HCT116 (cell line): ENCODE measurements at regions not wholly inside any gene's neighbourhood (a gene's known extent, or its start where the extent isn't known, plus 50 kb on each side); places are given as distances from the start of the nearest gene placed in this dataset.
A peak's percentile ranks its signal among the peaks of the same experiment; 100 is the strongest.

ENCODE experiments used
- ATAC-seq: fragments of 200-7000 bp; cut with Tn5 transposase; 2 replicates; pipeline ENCODE4 v1.9.1; 2020; ENCODE audit warnings: mild to moderate bottlenecking, moderate library complexity
- BruUV-seq: library from RNA; stranded (reverse); fragments of 400-500 nt; replicated peaks from 2 replicates; lab custom pipeline; 2021; lab: Mats Ljungman, UMichigan
- CTCF ChIA-PET: fragments of 300-600 bp; sonication (Branson Sonifier 250); formaldehyde crosslinking; loops from one replicate; lab custom pipeline; 2021; ENCODE audit warnings: antibody characterized with exemption; lab: Charles Lee
- POLR2A ChIA-PET: fragments of 300-600, 350-600 bp; sonication (Branson Sonifier 250); formaldehyde crosslinking; loops from one replicate; lab custom pipeline; 2021; ENCODE audit warnings: antibody characterized with exemption; lab: Charles Lee
- RAD21 ChIA-PET, 2 experiments: fragments of 300-600 bp; sonication (Branson Sonifier 250); formaldehyde crosslinking; loops; one replicate each; lab custom pipeline; 2023; ENCODE audit warnings: low total read pairs in 2 of 2; ENCODE audit not compliant: uncharacterized antibody in 2 of 2, unreplicated experiment in 2 of 2, low non-redundant PET in 1 of 2; lab: Charles Lee
- DNase-seq: peaks from one replicate; pipeline ENCODE4 v3.0.0-alpha.2; 2010; ENCODE audit warnings: low read depth, low spot score
- H2AFZ ChIP-seq: fragments of 200-600 bp; shearing (Covaris generic), sonication (generic); 2 replicates; pipeline ENCODE4 v1.6.1; 2017; ENCODE audit warnings: low read depth, mixed run types, mixed read lengths, antibody characterized with exemption, low read length; ENCODE audit not compliant: poor library complexity, severe bottlenecking
- H3K27ac ChIP-seq: 2 replicates; pipeline ENCODE4 v1.5.1; 2012; ENCODE audit warnings: low read depth, low read length
- H3K27me3 ChIP-seq: fragments of 200-600 bp; sonication (generic); 2 replicates; pipeline ENCODE4 v1.6.1; 2016; ENCODE audit warnings: mixed run types, low read length, mixed read lengths; ENCODE audit not compliant: insufficient read depth
- H3K36me3 ChIP-seq, 2 experiments: fragments of 200-500 bp in 1 of 2; fragments of 200-600 bp in 1 of 2; sonication (Bioruptor generic) in 1 of 2; sonication (generic) in 1 of 2; 2 replicates each; pipeline versions ENCODE4 v1.5.1 to v1.6.1; 2014 to 2016; ENCODE audit warnings: low read length in 2 of 2, inconsistent platforms in 1 of 2, mixed read lengths in 1 of 2, mixed run types in 1 of 2; ENCODE audit not compliant: insufficient read depth in 2 of 2, control insufficient read depth in 1 of 2
- H3K4me1 ChIP-seq, 2 experiments: fragments of 200-600 bp in 1 of 2; sonication (generic) in 1 of 2; 2 replicates each; pipeline versions ENCODE4 v1.5.1 to v1.6.1; 2012 to 2017; ENCODE audit warnings: low read length in 2 of 2, inconsistent platforms in 1 of 2, mild to moderate bottlenecking in 1 of 2, mixed read lengths in 1 of 2, mixed run types in 1 of 2, moderate library complexity in 1 of 2; ENCODE audit not compliant: insufficient read depth in 2 of 2, control insufficient read depth in 1 of 2
- H3K4me2 ChIP-seq: fragments of 200-600 bp; sonication (generic); 2 replicates; pipeline ENCODE4 v1.6.1; 2017; ENCODE audit warnings: mixed run types, low read length, mixed read lengths
- H3K4me3 ChIP-seq, 2 experiments: fragments of 200-600 bp in 1 of 2; sonication (generic) in 1 of 2; replicated peaks in 1 of 2; 2 replicates each; pipeline ENCODE4 v1.5.1; 2011 to 2016; ENCODE audit warnings: low read length in 2 of 2, control low read depth in 1 of 2, low read depth in 1 of 2, mild to moderate bottlenecking in 1 of 2, mixed read lengths in 1 of 2, mixed run types in 1 of 2
- H3K79me2 ChIP-seq: fragments of 200-600 bp; sonication (generic); 2 replicates; pipeline ENCODE4 v1.6.1; 2017; ENCODE audit warnings: mild to moderate bottlenecking, mixed run types, low read length, moderate library complexity, mixed read lengths; ENCODE audit not compliant: insufficient read depth
- H3K9ac ChIP-seq: fragments of 200-600 bp; sonication (generic); 2 replicates; pipeline ENCODE4 v1.6.1; 2016; ENCODE audit warnings: low read length, mixed read lengths
- H3K9me2 ChIP-seq: fragments of 200-600 bp; sonication (generic), shearing (Covaris generic); 2 replicates; pipeline ENCODE4 v1.6.1; 2017; ENCODE audit warnings: mixed run types, mild to moderate bottlenecking, moderate library complexity; ENCODE audit not compliant: insufficient read depth
- H3K9me3 ChIP-seq, 2 experiments: fragments of 200-500 bp in 1 of 2; fragments of 200-600 bp in 1 of 2; sonication (Bioruptor generic) in 1 of 2; sonication (generic) in 1 of 2; 2 replicates each; pipeline ENCODE4 v1.6.1; 2014 to 2017; ENCODE audit warnings: low read length in 2 of 2, mixed read lengths in 2 of 2, inconsistent platforms in 1 of 2, low read depth in 1 of 2, mild to moderate bottlenecking in 1 of 2, mixed run types in 1 of 2, moderate library complexity in 1 of 2; ENCODE audit not compliant: control insufficient read depth in 1 of 2, insufficient read depth in 1 of 2
- H4K20me1 ChIP-seq: fragments of 200-600 bp; sonication (generic), shearing (Covaris generic); 2 replicates; pipeline ENCODE4 v1.6.1; 2017; ENCODE audit warnings: mixed run types, mild to moderate bottlenecking, moderate library complexity; ENCODE audit not compliant: insufficient read depth
- CBX3 ChIP-seq: IDR thresholded peaks from 2 replicates; pipeline ENCODE4 v1.6.1; 2012; ENCODE audit warnings: low read depth
- CEBPB ChIP-seq: IDR thresholded peaks from 2 replicates; pipeline ENCODE4 v1.6.1; 2012; ENCODE audit warnings: low read depth
- CTCF ChIP-seq, 3 experiments: fragments of 200-600 bp in 1 of 3; sonication (generic) in 1 of 3; IDR thresholded peaks in 2 of 3; conservative IDR thresholded peaks in 1 of 3; 2 replicates each; pipeline ENCODE4 v1.5.1; 2012 to 2017; ENCODE audit warnings: low read depth in 2 of 3, low read length in 2 of 3, antibody characterized with exemption in 1 of 3, borderline replicate concordance in 1 of 3, control low read depth in 1 of 3, mild to moderate bottlenecking in 1 of 3, mixed read lengths in 1 of 3, mixed run types in 1 of 3, moderate library complexity in 1 of 3; ENCODE audit not compliant: insufficient read depth in 1 of 3
- EGR1 ChIP-seq: IDR thresholded peaks from 2 replicates; pipeline ENCODE4 v1.6.1; 2012; ENCODE audit warnings: low read depth
- ELF1 ChIP-seq: IDR thresholded peaks from 2 replicates; pipeline ENCODE4 v1.6.1; 2012; ENCODE audit warnings: low read depth, borderline replicate concordance
- EZH2 ChIP-seq: fragments of 200-600 bp; sonication (generic); IDR thresholded peaks from 2 replicates; pipeline ENCODE4 v1.6.1; 2017; ENCODE audit warnings: antibody characterized with exemption, mixed run types
- EZH2phosphoT487 ChIP-seq: fragments of 200-600 bp; IDR thresholded peaks from 2 replicates; pipeline ENCODE4 v1.6.1; 2018; ENCODE audit warnings: antibody characterized with exemption, borderline replicate concordance
- FOSL1 ChIP-seq: IDR thresholded peaks from 2 replicates; pipeline ENCODE4 v1.6.1; 2012; ENCODE audit warnings: low read depth
- MAX ChIP-seq: IDR thresholded peaks from 2 replicates; pipeline ENCODE4 v1.6.1; 2012
- POLR2A ChIP-seq: IDR thresholded peaks from 2 replicates; pipeline ENCODE4 v1.7.0; 2011; ENCODE audit warnings: borderline replicate concordance; ENCODE audit not compliant: insufficient read depth, insufficient read length; ENCODE audit errors: extremely low read depth
- POLR2AphosphoS5 ChIP-seq: IDR thresholded peaks from 2 replicates; pipeline ENCODE4 v1.6.1; 2011; ENCODE audit warnings: mild to moderate bottlenecking, low read depth, low read length, moderate library complexity
- RAD21 ChIP-seq: IDR thresholded peaks from 2 replicates; pipeline ENCODE4 v1.6.1; 2012; ENCODE audit warnings: low read depth, mild to moderate bottlenecking
- REST ChIP-seq: IDR thresholded peaks from 2 replicates; pipeline ENCODE4 v1.6.1; 2012; ENCODE audit warnings: low read depth
- SIN3A ChIP-seq: IDR thresholded peaks from 2 replicates; pipeline ENCODE4 v1.6.1; 2012; ENCODE audit warnings: low read depth
- SRF ChIP-seq: IDR thresholded peaks from 2 replicates; pipeline ENCODE4 v1.6.1; 2012; ENCODE audit warnings: low read depth
- TCF7L2 ChIP-seq: IDR thresholded peaks from 2 replicates; pipeline ENCODE4 v1.7.0; 2011; ENCODE audit warnings: borderline replicate concordance, inconsistent platforms; ENCODE audit not compliant: insufficient read depth, insufficient read length; ENCODE audit errors: extremely low read depth
- YY1 ChIP-seq: IDR thresholded peaks from 2 replicates; pipeline ENCODE4 v1.6.1; 2011; ENCODE audit warnings: low read length, low read depth, moderate library complexity, mild to moderate bottlenecking; ENCODE audit not compliant: insufficient replicate concordance; ENCODE audit errors: extremely low read depth
- ZBTB33 ChIP-seq: IDR thresholded peaks from 2 replicates; pipeline ENCODE4 v1.6.1; 2011; ENCODE audit warnings: mild to moderate bottlenecking, low read length, moderate library complexity; ENCODE audit not compliant: insufficient replicate concordance; ENCODE audit errors: extremely low read depth
- ZFX ChIP-seq: fragments of 450-650 bp; IDR thresholded peaks from 2 replicates; pipeline ENCODE4 v1.6.1; 2017
- ZNF274 ChIP-seq: fragments of 200-500 bp; sonication (Bioruptor generic); IDR thresholded peaks from 2 replicates; pipeline ENCODE4 v1.6.1; 2014; ENCODE audit warnings: mild to moderate bottlenecking, low read depth, low read length, inconsistent platforms
- intact Hi-C: fragments of 100-400 bp; cut with micrococcal nuclease; formaldehyde crosslinking; loops from 2 replicates; pipeline ENCODE4 v1.10.0; 2022
- TF ChIP-seq, protein P1 (sequence below): IDR thresholded peaks from 2 replicates; pipeline ENCODE4 v1.6.1; 2012

DNA sequence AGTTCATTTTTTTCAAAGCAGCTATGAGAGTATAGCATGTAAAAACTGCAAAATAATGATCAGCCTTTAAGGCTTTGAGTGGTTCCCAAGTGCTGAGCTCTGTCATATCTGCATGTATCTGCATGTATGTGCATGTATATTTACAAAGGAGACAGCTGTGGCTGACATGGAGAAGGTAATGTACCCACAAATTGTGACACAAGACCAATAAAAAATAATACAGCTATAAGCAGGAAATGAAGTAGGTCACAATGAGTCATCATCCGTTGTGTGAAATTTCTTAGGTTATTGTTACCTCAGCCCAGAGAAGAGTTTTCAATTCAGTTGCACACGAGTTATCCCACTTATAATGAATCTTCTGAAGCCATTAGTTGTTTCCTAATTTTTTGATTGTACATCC lies 60.9 kb upstream of the MED4 start:
- Histone ChIP-seq H2AFZ (peak overlapping the region; percentile 98), H3K79me2 (no peaks in the 10 kb centered on the region), H3K9ac (0 out of 2 replicates have a peak overlapping the region, but pooled peaks have one; percentile 2), H4K20me1 (no peaks in the 10 kb centered on the region), H3K4me1 (peaks cover 21 to 36% of the 10 kb centered on the region in 2 experiments), H3K27ac (peak overlapping the region; percentile 60), H3K27me3 (no peaks in the 10 kb centered on the region), H3K4me2 (peak overlapping the region; percentile 57), H3K36me3 (no peaks in the 10 kb centered on the region), H3K9me2 (no peaks in the 10 kb centered on the region), H3K9me3 (no peaks in the 10 kb centered on the region), H3K4me3 (peak overlapping the region in 1 of 2 experiments; percentile 12; a peak in 1 of 4 replicates)
- ATAC-seq = peak; percentile 64
- ChIA-PET RAD21 (no interaction called here), CTCF (interaction anchor here (1.5 kb wide), 1 partner anchor 88 kb away, joined by 3 read pairs; no protein-coding TSS in a partner anchor), POLR2A (interaction anchor here (1.0 to 1.3 kb wide), 2 partner anchors 12 to 14 kb away, joined by 3 read pairs; no protein-coding TSS in a partner anchor)
- DNase-seq = peak; percentile 38
- no TSS peak for BruUV-seq
- intact Hi-C loops = no loop called here
- TF ChIP-seq SRF (no peak), REST (no peak), POLR2A (no peak), YY1 (no peak), EZH2 (no peak), EZH2phosphoT487 (no peak), MAX (no peak), ZNF274 (no peak), CBX3 (peak; percentile 62; the same call in 1 of the 2 replicates), POLR2AphosphoS5 (no peak), RAD21 (no peak), CTCF (IDR thresholded peaks at IDR 0.05 in 2 of 3, conservative IDR thresholded peaks at IDR 0.05 in 1 of 3; ENCODE audit: borderline replicate concordance in 1 of 3, insufficient read depth in 1 of 3, low read depth in 2 of 3, low read length in 2 of 3) (no peak), CEBPB (peak; percentile 74), FOSL1 (peak; percentile 76), ZFX (no peak), TCF7L2 (no peak), ZBTB33 (no peak), SIN3A (no peak), ELF1 (peak; percentile 13; the same call in 1 of the 2 replicates), EGR1 (no peak)
- TF ChIP-seq, protein P1, sequence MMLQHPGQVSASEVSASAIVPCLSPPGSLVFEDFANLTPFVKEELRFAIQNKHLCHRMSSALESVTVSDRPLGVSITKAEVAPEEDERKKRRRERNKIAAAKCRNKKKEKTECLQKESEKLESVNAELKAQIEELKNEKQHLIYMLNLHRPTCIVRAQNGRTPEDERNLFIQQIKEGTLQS = peak; percentile 43; the same call in 1 of the 2 replicates
